Erythroblast (primary cell): ENCODE measurements at regions not wholly inside any gene's neighbourhood (a gene's known extent, or its start where the extent isn't known, plus 50 kb on each side); places are given as distances from the start of the nearest gene placed in this dataset.
"Not testable (repeated sequence)": the region's sequence is repeated elsewhere in the genome, so short reads cannot be mapped to it uniquely, and the experiment has no call there.

Source experiments
- DNase-seq, 2 experiments: peaks; one replicate each; lab custom pipeline; 2025; lab: John Stamatoyannopoulos, UW
- GATA1 ChIP-seq: IDR thresholded peaks from 2 replicates; pipeline ENCODE4 v1.6.1; 2011; ENCODE audit warnings: low read depth, mild to moderate bottlenecking, control low read depth, low read length, moderate library complexity
- POLR2A ChIP-seq: IDR thresholded peaks from 2 replicates; pipeline ENCODE4 v1.6.1; 2011; ENCODE audit warnings: mild to moderate bottlenecking, low read length

DNA sequence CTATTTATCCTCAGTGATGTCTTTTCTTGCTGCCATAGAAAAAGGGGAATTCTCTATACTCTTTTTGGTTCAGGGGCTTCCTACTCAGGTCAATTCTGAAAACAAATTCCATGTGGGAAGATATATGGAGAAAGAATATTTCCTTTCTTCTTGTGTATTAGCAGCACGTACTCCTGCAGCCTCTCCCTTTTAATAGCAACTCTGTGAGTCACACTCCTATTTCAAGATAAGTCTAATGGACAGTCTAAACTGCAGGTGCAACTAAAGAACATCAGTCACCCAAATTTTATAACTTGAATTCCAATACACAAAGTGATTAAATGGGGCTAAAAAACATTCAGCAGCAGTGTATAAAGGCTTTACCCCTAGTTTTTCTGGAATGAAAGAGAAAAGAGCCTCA, 942.2 kb downstream of the CNTNAP5 start:
- DNase-seq, result no peak
- TF ChIP-seq POLR2A (no peak), GATA1 (no peak)

DNA sequence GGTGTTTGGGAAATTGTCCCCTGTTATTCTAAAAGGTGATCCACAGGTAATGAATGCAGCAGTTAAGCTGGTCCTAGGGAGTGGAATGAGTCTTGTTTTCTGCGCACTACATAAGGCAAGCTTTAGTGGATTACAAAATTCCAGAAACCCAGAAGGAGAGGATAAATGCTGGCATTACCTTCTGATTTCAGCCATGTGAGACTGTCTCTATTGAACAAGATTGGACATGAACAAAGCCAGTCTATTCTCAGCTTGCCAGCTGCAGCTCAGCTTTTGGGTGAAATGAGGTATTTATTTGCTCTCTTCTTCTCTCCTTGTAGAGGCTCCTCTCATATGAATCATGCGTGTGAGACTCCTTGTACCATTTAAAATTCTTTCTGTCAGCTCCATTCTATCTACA, 944.9 kb downstream of the CNTNAP5 start:
- no peak for DNase-seq
- TF ChIP-seq GATA1, result no peak
- TF ChIP-seq POLR2A, result no peak

DNA sequence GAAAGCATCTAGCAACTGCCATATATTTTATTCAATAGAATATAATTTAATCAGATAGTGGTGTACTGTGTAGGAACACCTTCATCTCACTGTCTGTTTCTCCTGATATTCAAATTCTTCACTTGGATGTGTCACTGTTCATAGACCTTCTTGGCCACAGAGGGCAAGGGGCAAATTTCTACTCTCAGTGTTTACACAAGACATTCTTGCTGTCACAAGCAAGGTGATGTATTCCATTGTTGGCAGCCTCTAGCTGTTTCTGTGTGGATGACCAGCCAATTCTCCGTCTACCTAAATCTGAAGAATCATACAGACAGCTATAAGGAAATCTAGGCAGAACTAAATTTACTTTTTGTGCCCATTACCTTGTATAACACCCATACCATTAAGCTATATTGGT, 948.3 kb downstream of the CNTNAP5 start:
- no peak for DNase-seq

DNA sequence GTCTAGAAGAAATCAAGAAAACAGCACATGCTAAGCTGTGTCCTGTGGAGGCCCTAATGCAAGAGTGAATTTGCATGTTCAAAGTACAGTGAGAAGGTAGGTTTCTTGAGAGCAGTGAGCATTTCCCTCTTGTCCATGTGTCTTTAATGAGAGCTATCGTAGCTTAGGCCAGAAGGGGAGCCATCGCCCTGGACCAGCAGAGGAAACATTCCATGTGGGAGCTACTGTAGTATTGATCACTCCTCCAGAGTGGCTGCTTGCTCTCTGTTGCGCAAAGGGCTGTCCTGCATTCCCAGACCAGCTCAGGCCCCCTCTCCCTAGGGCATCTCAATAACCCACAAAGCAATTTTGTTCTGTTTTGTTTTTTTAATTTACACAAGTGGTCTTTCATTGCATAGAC, 950.1 kb downstream of the CNTNAP5 start:
- TF ChIP-seq POLR2A, result no peak
- DNase-seq, result no peak

More for the DNA sequence above, 948.3 kb downstream of the CNTNAP5 start:
- TF ChIP-seq POLR2A (no peak), GATA1 (no peak)

DNA sequence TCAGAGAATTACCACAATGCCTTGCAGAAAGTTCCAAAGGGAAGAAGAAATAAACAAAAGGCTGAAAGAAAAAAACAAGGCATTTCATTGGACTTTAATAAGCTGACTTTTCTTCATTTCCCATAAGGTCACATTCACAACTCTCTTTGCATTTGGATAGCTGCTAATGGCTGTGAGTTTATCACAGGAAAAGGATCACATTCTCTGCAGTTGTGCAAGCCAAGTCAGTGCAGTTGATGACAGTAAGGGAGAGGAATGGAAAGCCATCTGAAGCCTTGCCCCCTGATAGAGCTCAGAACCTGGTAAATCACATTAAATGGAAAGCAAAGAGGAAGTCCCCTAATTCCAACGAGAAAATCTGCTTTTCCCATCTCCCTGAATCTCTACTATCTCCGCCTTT, 950.6 kb downstream of the CNTNAP5 start:
- DNase-seq, result no peak
- TF ChIP-seq GATA1 (no peak), POLR2A (no peak)

DNA sequence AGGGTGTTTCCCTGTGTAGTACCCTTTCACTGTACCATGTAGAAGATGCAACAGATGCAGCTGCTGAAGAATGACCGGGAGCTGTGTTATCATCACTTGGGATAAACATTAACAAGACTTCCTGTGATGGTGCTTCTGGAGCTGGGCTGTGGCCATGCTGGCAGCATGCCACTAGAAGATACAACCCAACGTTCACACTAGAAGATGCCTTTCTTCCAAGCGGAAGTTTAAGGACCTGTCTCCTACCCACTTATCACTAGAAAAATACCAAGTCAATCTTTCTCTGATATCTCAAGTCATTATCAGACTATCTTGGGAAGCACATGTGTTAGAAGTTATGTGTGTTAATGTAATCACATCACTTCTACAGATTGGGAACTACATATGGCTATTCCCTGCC, 953.5 kb downstream of the CNTNAP5 start:
- DNase-seq, result no peak
- no peak for TF ChIP-seq POLR2A
- TF ChIP-seq GATA1, result no peak

DNA sequence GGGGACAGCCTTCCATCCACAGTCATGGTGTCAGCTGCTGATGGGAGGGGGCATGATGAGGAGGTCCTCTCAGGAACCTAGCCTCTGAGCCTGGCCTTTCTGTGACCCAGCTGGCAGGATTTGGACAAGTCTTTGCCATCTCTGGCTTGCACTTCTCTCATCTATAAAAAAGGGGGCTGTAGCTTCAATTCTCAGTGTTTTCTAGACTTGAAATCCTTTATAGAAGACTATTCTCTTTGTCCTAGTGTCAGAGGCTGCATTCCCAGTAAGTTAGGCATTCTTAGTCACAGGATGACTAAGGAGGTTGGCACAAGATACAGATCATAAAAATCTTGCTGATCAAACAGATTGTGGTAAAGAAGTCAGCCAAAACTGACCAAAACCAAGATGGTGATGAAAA, 958.5 kb downstream of the CNTNAP5 start:
- TF ChIP-seq POLR2A (no peak), GATA1 (no peak)
- no peak for DNase-seq

DNA sequence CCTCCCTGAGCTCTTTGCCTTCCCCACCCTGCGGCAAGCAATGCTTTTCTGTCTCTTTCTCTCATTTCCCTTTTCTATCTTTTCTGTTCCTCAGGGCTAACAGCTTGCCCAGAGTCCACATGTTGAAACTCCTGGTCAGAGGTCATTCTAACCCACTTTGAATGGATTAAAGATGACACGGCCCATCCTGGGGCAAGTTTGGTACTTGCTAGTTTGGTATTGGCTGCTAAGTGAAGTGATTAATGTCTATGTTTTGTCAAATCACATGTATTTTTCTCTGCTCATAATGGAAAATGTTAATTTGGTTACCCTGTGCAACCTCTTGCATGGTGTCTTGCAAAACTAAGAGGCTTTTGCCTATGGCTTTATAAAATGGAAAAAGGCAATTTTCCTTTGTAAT, 960.2 kb downstream of the CNTNAP5 start:
- TF ChIP-seq POLR2A, result no peak
- no peak for TF ChIP-seq GATA1
- DNase-seq, result no peak

DNA sequence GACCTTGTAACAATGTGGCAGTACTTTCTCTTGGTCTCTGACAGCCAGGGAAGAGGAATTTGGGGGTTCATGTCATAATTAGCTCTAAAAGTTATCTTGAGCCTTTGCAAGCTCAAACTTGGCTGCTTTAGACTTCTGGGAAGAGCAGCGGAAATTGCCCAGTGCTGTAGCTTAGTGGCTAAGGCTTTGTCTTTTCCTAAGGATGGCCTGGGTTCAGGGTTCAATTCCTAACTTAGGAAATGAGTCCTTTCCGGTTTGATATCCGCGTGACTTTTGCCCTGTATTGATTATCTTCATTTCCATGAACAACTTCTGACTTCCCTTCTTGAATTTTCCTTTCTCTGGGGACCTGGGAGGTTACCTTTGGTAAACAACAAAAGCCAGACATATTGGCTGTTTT, 961.0 kb downstream of the CNTNAP5 start:
- no peak for DNase-seq
- TF ChIP-seq POLR2A (no peak), GATA1 (no peak)

DNA sequence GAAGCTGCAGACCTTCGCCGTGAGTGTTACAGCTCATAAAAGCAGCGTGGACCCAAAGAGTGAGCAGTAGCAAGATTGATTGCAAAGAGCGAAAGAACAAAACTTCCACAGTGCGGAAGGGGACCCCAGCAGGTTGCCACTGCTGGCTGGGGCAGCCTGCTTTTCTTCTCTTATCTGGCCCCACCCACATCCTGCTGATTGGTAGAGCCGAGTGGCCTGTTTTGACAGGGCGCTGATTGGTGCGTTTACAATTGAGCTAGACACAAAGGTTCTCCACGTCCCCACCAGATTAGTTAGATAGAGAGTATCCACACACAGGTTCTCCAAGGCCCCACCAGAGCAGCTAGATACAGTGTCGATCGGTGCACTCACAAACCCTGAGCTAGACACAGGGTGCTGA, 961.8 kb downstream of the CNTNAP5 start:
- DNase-seq, result not testable (repeated sequence)

DNA sequence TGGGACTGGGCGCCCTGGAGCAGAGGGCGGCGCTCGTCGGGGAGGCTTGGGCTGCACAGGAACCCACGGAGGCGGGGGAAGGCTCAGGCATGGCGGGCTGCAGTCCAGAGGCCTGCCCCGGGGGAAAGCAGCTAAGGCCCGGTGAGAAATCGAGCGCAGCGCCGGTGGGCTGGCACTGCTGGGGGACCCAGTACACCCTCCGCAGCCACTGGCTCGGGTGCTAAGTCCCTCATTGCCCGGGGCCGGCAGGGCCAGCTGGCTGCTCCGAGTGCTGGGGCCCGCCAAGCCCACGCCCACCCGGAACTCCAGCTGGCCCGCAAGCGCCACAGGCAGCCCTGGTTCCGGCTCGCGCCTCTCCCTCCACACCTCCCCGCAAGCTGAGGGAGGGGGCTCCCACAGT, 962.3 kb downstream of the CNTNAP5 start:
- not testable (repeated sequence) for DNase-seq

DNA sequence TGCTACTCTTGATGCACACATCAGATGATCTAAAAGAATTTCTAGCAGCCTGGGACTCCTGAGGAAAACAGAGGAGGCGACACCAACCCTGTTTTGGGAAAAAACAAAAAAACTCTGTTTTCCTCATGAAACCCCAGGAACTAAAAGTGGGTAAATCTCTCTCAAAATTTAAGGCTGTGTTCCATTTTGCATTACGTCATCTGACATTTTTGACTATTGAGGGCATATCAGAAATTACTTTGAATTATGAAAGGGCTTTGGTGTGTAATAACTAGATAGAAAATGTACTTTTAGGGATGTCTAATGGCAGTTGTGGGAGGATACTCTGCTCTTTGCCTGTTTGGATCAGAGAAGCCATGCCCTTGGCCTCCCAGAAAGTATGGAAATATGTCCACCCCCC, 963.0 kb downstream of the CNTNAP5 start:
- DNase-seq, result no peak
- TF ChIP-seq GATA1, result no peak
- TF ChIP-seq POLR2A, result no peak

DNA sequence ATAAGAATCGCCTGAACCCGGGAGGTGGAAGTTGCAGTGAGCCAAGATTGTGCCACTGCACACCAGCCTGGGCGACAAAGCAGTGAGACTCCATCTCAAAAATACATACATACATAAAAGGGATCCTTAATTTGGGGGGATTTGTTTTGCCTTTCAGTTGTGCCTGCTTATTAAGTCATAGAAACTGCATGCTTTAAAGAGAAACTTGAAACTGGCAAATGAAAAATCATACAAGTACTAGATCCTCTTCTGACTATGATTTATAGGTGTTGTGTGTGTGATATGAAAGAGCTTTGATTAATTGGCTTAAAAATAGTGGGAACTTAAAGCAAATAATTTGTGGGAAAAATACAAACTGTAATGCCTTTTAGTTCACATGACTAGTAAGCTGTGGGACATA, 963.7 kb downstream of the CNTNAP5 start:
- DNase-seq, result no peak
- TF ChIP-seq POLR2A (no peak), GATA1 (no peak)

DNA sequence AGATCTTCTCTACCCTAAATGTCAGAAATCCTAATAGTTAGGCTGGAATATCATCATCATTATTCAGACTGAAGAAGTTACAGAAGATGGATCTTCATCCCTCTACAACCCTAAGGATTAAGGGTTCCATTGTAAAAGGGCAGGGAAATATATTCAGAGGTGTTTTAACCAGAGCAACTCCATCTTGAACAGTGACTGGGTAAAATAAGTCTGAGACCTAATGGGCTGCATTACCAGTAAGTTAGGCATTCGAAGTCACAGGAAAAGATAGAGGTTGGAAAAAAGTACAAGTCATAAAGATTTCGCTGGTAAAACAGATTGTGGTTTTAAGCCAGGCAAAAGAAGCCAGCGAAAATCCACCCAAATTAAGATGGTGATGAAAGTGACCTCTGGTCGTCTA, 968.7 kb downstream of the CNTNAP5 start:
- TF ChIP-seq POLR2A, result no peak
- no peak for TF ChIP-seq GATA1

DNA sequence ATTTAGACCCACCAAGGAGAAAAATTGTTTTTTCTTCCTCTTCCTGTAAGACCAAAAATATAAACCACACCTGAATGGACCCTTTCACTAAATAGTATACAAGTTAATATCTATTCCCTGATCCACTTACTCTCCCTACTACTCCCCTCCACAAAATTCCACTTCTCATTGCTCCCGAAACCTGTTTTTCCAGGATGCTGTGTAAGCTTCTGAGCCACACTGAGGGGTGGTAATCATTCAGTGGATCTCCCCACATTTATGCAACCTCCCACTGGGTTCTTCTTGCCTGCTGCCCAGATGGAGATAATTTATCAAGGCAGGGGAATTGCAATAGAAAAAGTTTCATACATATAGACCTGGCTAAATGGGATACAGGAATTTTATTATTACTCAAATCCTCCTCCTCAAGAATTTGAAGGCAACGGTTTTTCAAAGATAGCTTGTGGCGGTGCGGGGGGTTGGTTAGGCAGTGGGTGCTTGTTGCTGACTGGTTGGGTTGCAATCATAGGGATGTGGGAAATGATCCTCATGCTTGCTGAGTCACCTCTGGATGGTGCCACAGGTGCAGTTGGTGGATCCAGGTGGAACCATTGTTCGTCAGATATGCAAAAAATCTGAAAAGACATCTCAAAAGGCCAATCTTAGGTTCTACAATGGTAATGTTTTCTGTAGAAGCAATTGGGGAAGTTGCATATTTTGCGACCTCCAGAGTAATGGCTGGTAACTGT, 970.3 kb downstream of the CNTNAP5 start:
- no peak for TF ChIP-seq POLR2A
- TF ChIP-seq GATA1, result no peak
- DNase-seq, result no peak

More for the DNA sequence above, 968.7 kb downstream of the CNTNAP5 start:
- DNase-seq, result no peak
